Large intestine (tissue), 3 donors: ENCODE measurements at regions not wholly inside any gene's neighbourhood (a gene's known extent, or its start where the extent isn't known, plus 50 kb on each side); places are given as distances from the start of the nearest gene placed in this dataset.
"Not testable (repeated sequence)": the region's sequence is repeated elsewhere in the genome, so short reads cannot be mapped to it uniquely, and the experiment has no call there.

Source experiments
- DNase-seq, 2 donors: peaks; one replicate each; pipeline versions ENCODE4 v3.0.0 to v3.0.0-alpha.2; 2013
- H3K27ac ChIP-seq: one replicate; pipeline ENCODE4 v1.5.1; 2013; ENCODE audit warnings: low read length
- H3K27me3 ChIP-seq: 2 replicates; pipeline ENCODE4 v1.6.1; 2013; ENCODE audit warnings: low read length; ENCODE audit not compliant: control insufficient read depth, insufficient read depth
- H3K36me3 ChIP-seq: 2 replicates; pipeline ENCODE4 v1.6.1; 2013; ENCODE audit warnings: low read length; ENCODE audit not compliant: control insufficient read depth, insufficient read depth
- H3K4me1 ChIP-seq: one replicate; pipeline ENCODE4 v1.6.1; 2013; ENCODE audit warnings: low read length; ENCODE audit not compliant: control insufficient read depth, insufficient read depth
- H3K4me3 ChIP-seq: one replicate; pipeline ENCODE4 v1.5.1; 2013; ENCODE audit warnings: low read length
- H3K9me3 ChIP-seq: one replicate; pipeline ENCODE4 v1.6.1; 2013; ENCODE audit warnings: mild to moderate bottlenecking, low read depth, low read length, moderate library complexity; ENCODE audit not compliant: control insufficient read depth
- WGBS: methylation state at CpG from one replicate; pipeline ENCODE4 v1.1.5; 2013; ENCODE audit warnings: low lambda C conversion rate; ENCODE audit not compliant: insufficient coverage; 5-methylcytosine and 5-hydroxymethylcytosine counted together

DNA sequence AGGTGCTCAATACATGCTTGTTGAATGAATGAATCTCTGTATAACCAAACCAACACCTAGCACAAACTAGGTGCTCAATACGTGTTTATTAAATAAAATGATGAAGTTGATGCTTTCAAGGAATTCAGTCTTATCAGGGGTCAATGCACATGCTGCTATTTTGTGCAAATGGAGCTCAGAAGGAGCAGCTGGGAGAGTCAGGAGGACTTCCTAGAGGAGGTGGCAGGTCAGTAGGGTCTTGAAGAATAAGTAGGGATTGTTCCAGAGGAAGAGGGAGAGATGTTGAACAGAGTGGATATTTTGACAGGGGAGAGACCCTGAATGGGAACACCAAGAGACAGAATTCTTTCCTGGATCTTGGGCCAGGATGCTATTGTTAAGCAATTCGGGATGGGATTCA, 92.7 kb upstream of the LHX1 start:
- Histone ChIP-seq H3K9me3 (no peaks in the 10 kb centered on the region), H3K4me1 (peaks cover 3% of the 10 kb centered on the region), H3K36me3 (no peaks in the 10 kb centered on the region), H3K27me3 (peaks cover 5% of the 10 kb centered on the region), H3K27ac (no peak overlapping the region), H3K4me3 (no peak overlapping the region)
- WGBS = no CpG with 5 or more reads among the region's 2 CpGs
- no peak for DNase-seq

DNA sequence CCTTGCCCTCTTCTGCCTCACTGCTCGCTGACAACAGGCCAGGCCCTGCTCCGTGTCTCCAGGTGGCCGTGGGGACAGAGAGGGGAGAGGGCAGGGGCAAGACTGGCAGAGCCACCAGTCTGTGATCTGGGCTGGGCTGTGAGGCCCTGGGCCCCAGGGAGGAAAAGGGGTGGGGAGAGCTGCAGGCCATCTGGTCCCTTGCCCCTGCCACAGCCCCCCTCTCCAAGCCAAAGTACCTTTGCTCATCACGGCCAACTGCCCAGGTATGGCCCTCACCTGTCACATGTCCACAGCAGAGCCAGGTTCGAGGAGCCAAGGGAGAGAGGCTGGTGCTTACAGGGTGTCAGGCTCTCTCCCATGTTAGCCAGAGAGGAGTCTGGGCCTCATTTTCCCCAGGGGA, 91.4 kb upstream of the LHX1 start:
- WGBS = no CpG with 5 or more reads among the region's 5 CpGs
- DNase-seq = no peak
- Histone ChIP-seq H3K36me3 (no peaks in the 10 kb centered on the region), H3K27me3 (peaks cover 5% of the 10 kb centered on the region), H3K4me1 (peaks cover 3% of the 10 kb centered on the region), H3K27ac (no peak overlapping the region), H3K4me3 (no peak overlapping the region), H3K9me3 (no peaks in the 10 kb centered on the region)

DNA sequence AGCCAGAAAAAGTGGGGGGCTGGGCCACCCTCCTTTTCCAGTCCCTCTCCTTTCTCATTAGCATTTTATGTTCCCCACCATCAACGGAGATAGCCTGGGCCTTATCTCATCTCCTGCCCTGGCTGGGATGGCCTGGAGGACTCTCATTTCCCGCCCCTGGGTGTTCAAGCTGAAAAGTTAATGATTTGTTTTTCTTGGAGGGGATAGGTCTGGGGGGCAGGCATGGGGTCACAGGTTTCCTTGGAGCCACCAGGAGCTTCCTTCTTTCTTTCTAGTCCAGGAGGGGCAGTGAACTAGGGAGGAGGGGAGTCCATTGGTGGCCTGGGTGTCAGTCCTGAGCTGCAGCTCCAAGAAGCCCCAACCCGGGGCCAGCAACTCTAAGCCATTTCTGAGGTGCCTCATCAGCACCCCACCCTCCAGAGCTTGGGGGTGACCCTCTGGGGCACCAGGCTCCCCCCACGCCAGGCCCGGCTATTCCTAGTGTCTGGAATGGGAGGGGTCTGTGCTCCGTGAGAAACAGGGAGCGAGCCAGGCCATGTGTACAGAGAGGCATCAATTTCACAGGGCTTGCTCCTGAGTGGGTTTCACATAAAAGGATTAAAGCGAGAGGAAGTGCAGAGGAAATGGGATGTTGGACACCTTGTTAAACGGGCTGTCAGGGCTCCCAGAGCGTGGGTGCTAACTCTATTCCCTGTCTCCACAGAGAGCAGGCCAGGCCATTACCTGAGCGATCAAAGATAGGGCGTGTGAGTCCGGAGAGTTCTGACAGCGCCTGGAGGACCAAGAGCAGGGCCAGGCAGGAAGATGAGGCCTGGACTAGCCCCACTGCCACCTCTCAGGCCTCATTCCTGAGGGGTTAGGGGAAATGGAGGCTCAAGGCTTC, 90.6 kb upstream of the LHX1 start:
- no peak overlapping the region for H3K27ac ChIP-seq
- H3K36me3 ChIP-seq = no peaks in the 10 kb centered on the region
- 50% methylated on average over 1 of the region's 14 CpGs for WGBS
- H3K27me3 ChIP-seq = peaks cover 5% of the 10 kb centered on the region
- no peaks in the 10 kb centered on the region for H3K9me3 ChIP-seq
- DNase-seq = no peak
- no peak overlapping the region for H3K4me3 ChIP-seq
- peaks cover 3% of the 10 kb centered on the region for H3K4me1 ChIP-seq

DNA sequence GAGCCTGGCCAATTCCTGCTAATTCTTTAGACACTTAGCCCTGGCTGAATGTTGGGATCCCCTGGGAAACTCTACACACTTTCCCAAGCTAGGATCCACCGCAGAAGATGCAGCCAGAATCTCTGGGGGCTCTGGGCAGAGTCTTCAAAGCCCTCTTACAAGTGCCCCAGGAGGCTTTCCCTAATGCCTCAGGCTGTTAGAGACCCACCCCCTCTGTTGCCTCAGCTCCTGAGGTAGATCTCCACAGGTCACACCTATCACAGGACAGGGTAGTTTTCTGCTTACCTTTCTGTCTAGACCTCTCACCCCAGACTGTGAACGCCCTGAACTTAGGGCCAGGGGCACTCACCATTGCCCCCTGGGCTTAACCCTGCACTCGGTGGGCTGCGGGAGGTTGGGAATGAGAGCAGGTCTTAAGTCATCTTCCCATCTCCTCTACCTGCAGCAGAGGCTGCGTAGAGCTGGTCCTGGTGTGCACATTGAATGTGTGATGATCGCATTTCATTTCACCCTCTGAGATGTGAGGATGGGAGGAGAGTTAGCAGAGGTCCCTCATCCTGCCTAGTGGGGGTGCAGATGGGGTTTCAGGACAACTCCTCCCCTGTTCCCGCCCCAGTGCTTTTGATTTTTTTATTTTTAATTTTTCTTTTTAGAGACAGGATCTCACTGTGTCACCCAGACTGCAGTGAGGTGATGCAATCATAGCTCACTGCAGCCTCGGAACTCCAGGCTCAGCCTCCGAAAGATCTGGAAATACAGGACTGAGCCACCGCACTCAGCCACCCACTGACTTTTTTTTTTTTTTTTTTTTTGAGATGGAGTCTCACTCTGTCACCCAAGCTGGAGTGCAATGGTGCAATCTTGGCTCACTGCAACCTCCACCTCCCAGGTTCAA, 89.0 kb upstream of the LHX1 start:
- Histone ChIP-seq H3K9me3 (no peaks in the 10 kb centered on the region), H3K27me3 (peaks cover 2% of the 10 kb centered on the region), H3K27ac (no peak overlapping the region), H3K4me3 (no peak overlapping the region), H3K36me3 (no peaks in the 10 kb centered on the region), H3K4me1 (peaks cover 3% of the 10 kb centered on the region)
- no peak for DNase-seq
- WGBS = no CpG with 5 or more reads among the region's 10 CpGs

DNA sequence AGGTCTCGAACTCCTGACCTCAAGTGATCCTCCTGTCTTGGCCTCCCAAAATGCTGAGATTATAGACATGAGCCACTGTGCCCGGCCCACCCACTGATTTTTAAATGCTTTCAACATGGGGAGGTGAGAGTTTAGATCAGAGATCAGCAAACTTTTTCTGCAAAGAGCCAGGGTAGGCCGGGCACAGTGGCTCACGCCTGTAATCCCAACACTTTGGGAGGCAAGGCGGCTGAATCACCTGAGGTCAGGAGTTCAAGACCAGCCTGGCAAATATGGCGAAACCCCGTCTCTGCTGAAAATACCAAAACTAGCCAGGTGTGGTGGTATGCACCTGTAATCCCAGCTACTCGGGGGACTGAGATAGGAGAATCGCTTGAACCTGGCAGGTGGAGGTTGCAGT, 88.3 kb upstream of the LHX1 start:
- not testable (repeated sequence) for DNase-seq, H3K4me1 ChIP-seq, H3K9me3 ChIP-seq, H3K36me3 ChIP-seq, H3K27me3 ChIP-seq, H3K4me3 ChIP-seq, H3K27ac ChIP-seq
- 100% methylated on average over 2 of the region's 9 CpGs for WGBS

DNA sequence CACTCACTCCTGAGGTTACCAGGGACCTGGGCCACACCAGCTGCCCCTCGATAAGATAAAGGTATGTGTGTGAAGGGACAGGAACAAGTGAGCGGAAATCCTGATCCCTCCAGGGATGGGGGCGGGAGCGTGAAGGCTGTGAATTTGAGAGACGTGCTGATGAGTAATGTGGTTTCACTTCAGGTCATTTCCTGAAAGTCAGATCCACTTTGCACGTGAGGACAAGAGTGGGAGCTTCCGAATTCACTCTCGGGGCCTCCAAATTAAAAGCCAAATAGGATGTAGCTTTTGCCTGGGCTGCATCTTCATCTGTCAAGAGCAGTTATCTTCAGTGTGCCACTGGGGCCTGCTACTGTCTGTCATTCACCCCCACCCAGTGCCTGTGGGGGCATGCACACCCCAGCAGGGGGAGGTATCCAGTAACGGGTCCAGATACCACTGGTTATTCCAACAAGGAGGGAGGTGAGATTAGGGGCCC, 87.4 kb upstream of the LHX1 start:
- no peaks in the 10 kb centered on the region for H3K9me3 ChIP-seq
- no peaks in the 10 kb centered on the region for H3K36me3 ChIP-seq
- H3K4me3 ChIP-seq = no peak overlapping the region
- WGBS = no CpG with 5 or more reads among the region's 9 CpGs
- no peak for DNase-seq
- peaks cover 3% of the 10 kb centered on the region for H3K4me1 ChIP-seq
- no peak overlapping the region for H3K27ac ChIP-seq
- peaks cover 2% of the 10 kb centered on the region for H3K27me3 ChIP-seq

DNA sequence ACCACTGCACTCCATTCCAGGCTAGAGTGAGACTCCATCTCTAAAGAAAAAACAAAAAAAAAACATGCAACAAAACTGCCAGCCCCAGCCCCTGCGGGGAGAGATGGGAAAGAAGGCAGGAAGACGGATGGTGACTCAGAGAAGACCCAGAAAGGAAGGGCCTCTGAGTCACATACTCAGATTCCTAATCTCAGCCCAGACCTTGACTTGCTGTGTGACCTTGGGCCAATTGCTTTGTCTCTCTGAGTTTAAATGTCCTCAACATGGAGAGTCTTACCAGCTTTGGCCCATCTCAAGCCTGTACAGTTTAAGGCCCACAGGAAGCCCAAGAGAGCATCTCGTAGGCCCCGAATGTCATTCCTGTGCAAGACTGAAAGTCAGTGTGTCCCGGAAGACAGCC, 86.5 kb upstream of the LHX1 start:
- H3K9me3 ChIP-seq = no peaks in the 10 kb centered on the region
- peaks cover 3% of the 10 kb centered on the region for H3K27me3 ChIP-seq
- no peaks in the 10 kb centered on the region for H3K36me3 ChIP-seq
- 90% methylated on average over 2 of the region's 5 CpGs for WGBS
- H3K4me1 ChIP-seq = peaks cover 3% of the 10 kb centered on the region
- no peak overlapping the region for H3K4me3 ChIP-seq
- no peak for DNase-seq
- no peak overlapping the region for H3K27ac ChIP-seq

DNA sequence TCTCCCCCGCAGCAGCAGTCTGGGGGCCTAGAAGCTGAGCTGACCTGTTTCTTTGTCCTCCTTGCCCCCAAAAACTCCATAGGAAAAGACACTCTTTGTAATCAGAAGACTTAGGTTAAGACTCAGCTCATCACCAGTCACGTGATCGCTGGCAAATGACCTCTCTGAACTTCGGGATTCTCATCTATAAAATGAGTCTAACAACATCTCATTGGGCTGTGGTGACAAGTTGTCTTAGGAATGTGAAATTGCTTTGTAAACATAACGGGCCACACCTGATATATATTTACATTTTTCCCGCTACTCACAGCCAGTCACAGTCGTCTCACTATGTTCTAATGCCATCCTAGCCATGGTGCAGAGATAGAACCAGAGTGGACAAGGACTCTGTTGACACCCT, 86.0 kb upstream of the LHX1 start:
- no CpG with 5 or more reads among the region's 7 CpGs for WGBS
- Histone ChIP-seq H3K36me3 (no peaks in the 10 kb centered on the region), H3K9me3 (no peaks in the 10 kb centered on the region), H3K27ac (no peak overlapping the region), H3K4me3 (no peak overlapping the region), H3K4me1 (peaks cover under 1% of the 10 kb centered on the region), H3K27me3 (peaks cover 4% of the 10 kb centered on the region)
- DNase-seq = peak; percentile 9 to 16

DNA sequence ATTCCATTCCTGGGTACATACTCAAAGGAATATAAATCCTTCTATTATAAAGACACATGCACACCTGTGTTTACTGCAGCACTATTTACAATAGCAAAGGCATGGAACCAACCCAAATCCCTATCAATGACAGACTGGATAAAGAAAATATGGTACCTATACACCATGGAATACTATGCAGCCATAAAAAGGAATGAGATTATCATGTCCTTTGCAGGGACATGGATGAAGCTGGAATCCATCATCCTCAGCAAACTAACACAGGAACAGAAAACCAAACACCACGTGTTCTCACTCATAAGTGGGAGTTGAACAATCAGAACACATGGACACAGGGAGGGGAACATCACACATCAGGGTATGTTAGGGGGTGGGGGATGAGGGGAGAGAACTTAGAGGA, 84.8 kb upstream of the LHX1 start:
- not testable (repeated sequence) for H3K27ac ChIP-seq, H3K36me3 ChIP-seq, DNase-seq, H3K9me3 ChIP-seq, H3K4me3 ChIP-seq, H3K4me1 ChIP-seq
- no CpG with 5 or more reads among the region's 1 CpG for WGBS
- H3K27me3 ChIP-seq = peaks cover 14% of the 10 kb centered on the region

DNA sequence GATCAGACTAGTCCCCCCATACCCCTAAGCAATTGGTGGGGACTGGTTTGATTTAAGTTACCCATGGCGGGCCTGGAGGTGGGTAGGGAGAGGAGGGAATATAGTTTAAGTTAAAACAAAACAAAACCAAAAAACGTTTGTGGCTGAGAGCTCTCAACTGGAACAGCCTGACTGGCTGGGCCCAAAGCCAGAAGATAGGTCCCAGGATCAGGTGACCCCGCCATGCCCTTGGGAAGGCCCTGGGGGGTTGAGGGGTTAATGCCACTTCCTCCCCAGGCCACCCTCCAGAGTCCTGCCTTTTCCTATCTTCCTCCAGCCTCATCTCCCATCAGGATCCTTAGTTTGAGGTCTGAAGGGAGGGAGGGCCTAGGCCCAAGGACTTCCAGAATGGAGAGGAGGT, 82.3 kb upstream of the LHX1 start:
- no CpG with 5 or more reads among the region's 3 CpGs for WGBS
- DNase-seq = no peak
- H3K27ac ChIP-seq = no peak overlapping the region

More for the DNA sequence above, 82.3 kb upstream of the LHX1 start:
- Histone ChIP-seq H3K9me3 (no peaks in the 10 kb centered on the region), H3K4me1 (no peaks in the 10 kb centered on the region), H3K4me3 (no peak overlapping the region), H3K27me3 (peaks cover 14% of the 10 kb centered on the region), H3K36me3 (no peaks in the 10 kb centered on the region)
